IMR-90 (cell line): ENCODE measurements at regions not wholly inside any gene's neighbourhood (a gene's known extent, or its start where the extent isn't known, plus 50 kb on each side); places are given as distances from the start of the nearest gene placed in this dataset.

Source experiments
- ATAC-seq: fragments of 200-7000 bp; cut with Tn5 transposase; 2 replicates; pipeline ENCODE4 v1.9.1; 2020; ENCODE audit warnings: low read depth, mild to moderate bottlenecking, moderate library complexity
- BruUV-seq: library from RNA; stranded (reverse); fragments of 400-500 nt; replicated peaks from 2 replicates; lab custom pipeline; 2021; lab: Mats Ljungman, UMichigan
- CTCF ChIA-PET: fragments of 300-600 bp; formaldehyde crosslinking; extraction: SDS; loops from one replicate; lab custom pipeline; 2021; ENCODE audit warnings: antibody characterized with exemption; lab: Yijun Ruan, JAX
- POLR2A ChIA-PET: fragments of 300-600 bp; sonication (Branson Sonifier 250); formaldehyde crosslinking; loops from one replicate; lab custom pipeline; 2022; ENCODE audit warnings: antibody characterized with exemption; ENCODE audit not compliant: unreplicated experiment; lab: Charles Lee
- DNase-seq: peaks from one replicate; pipeline ENCODE4 v3.0.0; 2013
- H2AFZ ChIP-seq: replicated peaks from 2 replicates; pipeline ENCODE3; 2013; ENCODE audit warnings: low read length, mild to moderate bottlenecking; ENCODE audit not compliant: poor library complexity
- H2AK5ac ChIP-seq: 2 replicates; pipeline ENCODE4 v1.6.1; 2013; ENCODE audit warnings: low read depth, low read length, inconsistent platforms
- H2AK9ac ChIP-seq: replicated peaks from 2 replicates; pipeline ENCODE3; 2013; ENCODE audit warnings: mild to moderate bottlenecking, low read depth, low read length, moderate library complexity; ENCODE audit not compliant: poor library complexity
- H2BK120ac ChIP-seq: 2 replicates; pipeline ENCODE4 v1.6.1; 2013; ENCODE audit warnings: low read depth, low read length, inconsistent platforms
- H2BK15ac ChIP-seq: 3 replicates; pipeline ENCODE4 v1.6.1; 2013; ENCODE audit warnings: low read depth, low read length, inconsistent platforms
- H2BK20ac ChIP-seq: 2 replicates; pipeline ENCODE4 v1.6.1; 2013; ENCODE audit warnings: low read depth, mild to moderate bottlenecking, inconsistent platforms, low read length, moderate library complexity
- H2BK5ac ChIP-seq: 2 replicates; pipeline ENCODE4 v1.6.1; 2013; ENCODE audit warnings: mild to moderate bottlenecking, low read depth, low read length, inconsistent platforms; ENCODE audit not compliant: poor library complexity, severe bottlenecking
- H3K14ac ChIP-seq: replicated peaks from 2 replicates; pipeline ENCODE4 v1.6.1; 2013; ENCODE audit warnings: low read depth, low read length, inconsistent platforms
- H3K18ac ChIP-seq: 2 replicates; pipeline ENCODE4 v1.6.1; 2013; ENCODE audit warnings: low read depth, low read length, control low read depth
- H3K23ac ChIP-seq: 2 replicates; pipeline ENCODE4 v1.6.1; 2013; ENCODE audit warnings: low read depth, low read length, inconsistent platforms
- H3K27ac ChIP-seq: 2 replicates; pipeline ENCODE4 v1.5.1; 2013; ENCODE audit warnings: mild to moderate bottlenecking, control low read depth, low read length; ENCODE audit not compliant: insufficient read depth
- H3K27me3 ChIP-seq: 2 replicates; pipeline ENCODE4 v1.6.1; 2013; ENCODE audit warnings: low read length; ENCODE audit not compliant: control insufficient read depth, insufficient read depth
- H3K36me3 ChIP-seq: 2 replicates; pipeline ENCODE4 v1.6.1; 2013; ENCODE audit warnings: low read length, mixed read lengths; ENCODE audit not compliant: control insufficient read depth, insufficient read depth
- H3K4ac ChIP-seq: 2 replicates; pipeline ENCODE4 v1.6.1; 2013; ENCODE audit warnings: low read depth, low read length, inconsistent platforms
- H3K4me1 ChIP-seq: 2 replicates; pipeline ENCODE4 v1.6.1; 2013; ENCODE audit warnings: low read length, mixed read lengths; ENCODE audit not compliant: control insufficient read depth, insufficient read depth
- H3K4me2 ChIP-seq: 2 replicates; pipeline ENCODE4 v1.6.1; 2013; ENCODE audit warnings: low read depth, mild to moderate bottlenecking, control low read depth, low read length, moderate library complexity
- H3K4me3 ChIP-seq: 2 replicates; pipeline ENCODE4 v1.5.1; 2013; ENCODE audit warnings: low read depth, mild to moderate bottlenecking, control low read depth, low read length, moderate library complexity; ENCODE audit not compliant: insufficient read depth
- H3K56ac ChIP-seq: 2 replicates; pipeline ENCODE4 v1.6.1; 2013; ENCODE audit warnings: low read length, inconsistent platforms; ENCODE audit not compliant: insufficient read depth; ENCODE audit errors: extremely low read depth
- H3K79me1 ChIP-seq, 2 experiments: 2 replicates each; pipeline ENCODE4 v1.6.1; 2013; ENCODE audit warnings: low read length in 2 of 2, inconsistent platforms in 1 of 2, low read depth in 1 of 2
- H3K9ac ChIP-seq: 2 replicates; pipeline ENCODE4 v1.6.1; 2013; ENCODE audit warnings: low read depth, low read length, control low read depth
- H3K9me1 ChIP-seq: 2 replicates; pipeline ENCODE4 v1.6.1; 2013; ENCODE audit warnings: low read length, inconsistent platforms; ENCODE audit not compliant: insufficient read depth
- H3K9me3 ChIP-seq: 2 replicates; pipeline ENCODE4 v1.6.1; 2013; ENCODE audit warnings: low read length; ENCODE audit not compliant: control insufficient read depth, insufficient read depth
- H4K20me1 ChIP-seq: 2 replicates; pipeline ENCODE4 v1.6.1; 2013; ENCODE audit warnings: low read length, inconsistent platforms; ENCODE audit not compliant: insufficient read depth
- H4K5ac ChIP-seq: 2 replicates; pipeline ENCODE4 v1.6.1; 2013; ENCODE audit warnings: mild to moderate bottlenecking, low read depth, low read length, control low read depth
- H4K8ac ChIP-seq, 2 experiments: 2 replicates each; pipeline ENCODE4 v1.6.1; 2013; ENCODE audit warnings: low read depth in 2 of 2, low read length in 2 of 2, control low read depth in 1 of 2, inconsistent platforms in 1 of 2
- H4K91ac ChIP-seq: 2 replicates; pipeline ENCODE4 v1.6.1; 2013; ENCODE audit warnings: low read depth, low read length, inconsistent platforms; ENCODE audit not compliant: insufficient read depth
- BHLHE40 ChIP-seq: fragments of 150-350 bp; IDR thresholded peaks from 2 replicates; pipeline ENCODE4 v1.6.1; 2016; ENCODE audit warnings: mild to moderate bottlenecking, low read depth, low read length
- CEBPB ChIP-seq: IDR thresholded peaks from 2 replicates; pipeline ENCODE4 v1.6.1; 2012; ENCODE audit warnings: low read depth, low read length, improper control_type of control experiment
- CHD1 ChIP-seq: IDR thresholded peaks from 2 replicates; pipeline ENCODE4 v1.6.1; 2012; ENCODE audit warnings: low read depth, low read length, improper control_type of control experiment
- ELK1 ChIP-seq: fragments of 150-350 bp; IDR thresholded peaks from 2 replicates; pipeline ENCODE4 v1.6.1; 2016; ENCODE audit warnings: low read depth, mild to moderate bottlenecking, low read length, moderate library complexity, borderline replicate concordance
- FOS ChIP-seq: fragments of 150-350 bp; IDR thresholded peaks from 2 replicates; pipeline ENCODE4 v1.6.1; 2016; ENCODE audit warnings: low read depth, low read length
- MXI1 ChIP-seq: IDR thresholded peaks from 2 replicates; pipeline ENCODE4 v1.6.1; 2012; ENCODE audit warnings: low read depth, mild to moderate bottlenecking, low read length, moderate library complexity, borderline replicate concordance
- NFE2L2 ChIP-seq: fragments of 150-350 bp; IDR thresholded peaks from 2 replicates; pipeline ENCODE4 v1.6.1; 2016; ENCODE audit warnings: low read depth, mild to moderate bottlenecking, low read length
- RAD21 ChIP-seq: IDR thresholded peaks from 2 replicates; pipeline ENCODE4 v1.6.1; 2012; ENCODE audit warnings: low read length, improper control_type of control experiment
- WGBS, 2 experiments: methylation state at CpG; one replicate each; pipeline versions ENCODE4 v1.1.5 to v1.1.7; 2013; ENCODE audit warnings: missing lambda C conversion rate in 2 of 2; ENCODE audit not compliant: insufficient read length in 1 of 2; ENCODE audit errors: extremely low coverage in 2 of 2; 5-methylcytosine and 5-hydroxymethylcytosine counted together
- dilution Hi-C: fragments of 300-500 bp; cut with HindIII; formaldehyde crosslinking; loops from one replicate; pipeline ENCODE4 v1.14.3; 2018; ENCODE audit warnings: low sequenced_read_pairs; ENCODE audit not compliant: unreplicated experiment
- in situ Hi-C: fragments of 300-500 bp; cut with MboI; formaldehyde crosslinking; loops from 3 replicates; pipeline ENCODE4 v1.14.3; 2019; ENCODE audit warnings: low sequenced_read_pairs, inconsistent platforms, mixed read lengths
- intact Hi-C: fragments of 100-400 bp; cut with micrococcal nuclease; formaldehyde crosslinking; loops from 2 replicates; pipeline ENCODE4 v1.10.0; 2022

- Histone ChIP-seq H3K4me3 (peak overlapping the region; percentile 8; the same call in 1 of the 2 replicates), H4K5ac (no peak overlapping the region), H3K4me1 (no peaks in the 10 kb centered on the region; the same call in 1 of the 2 replicates), H2AFZ (peak overlapping the region; percentile 69), H3K27ac (peak overlapping the region; percentile 5; the same call in 1 of the 2 replicates), H2BK20ac (no peak overlapping the region), H2BK15ac (peak overlapping the region; percentile 15; the same call in 1 of the 3 replicates), H3K18ac (no peak overlapping the region), H3K9ac (no peak overlapping the region), H3K23ac (no peak overlapping the region), H3K9me3 (no peaks in the 10 kb centered on the region), H3K4ac (no peak overlapping the region; the same call in 1 of the 2 replicates), H4K20me1 (no peaks in the 10 kb centered on the region), H2BK120ac (no peak overlapping the region), H2AK9ac (no peak overlapping the region), H4K91ac (peak overlapping the region; percentile 39; the same call in 1 of the 2 replicates), H3K79me1 (no peaks in the 10 kb centered on the region), H2AK5ac (no peak overlapping the region), H2BK5ac (no peak overlapping the region), H3K36me3 (no peaks in the 10 kb centered on the region), H3K4me2 (peak overlapping the region; percentile 16), H3K14ac (peak overlapping the region; percentile 6; the same call in 1 of the 2 replicates), H3K9me1 (no peaks in the 10 kb centered on the region), H3K27me3 (no peaks in the 10 kb centered on the region), H3K56ac (no peak overlapping the region), H4K8ac (peak overlapping the region in 1 of 2 experiments; percentile 4; a peak in 1 of 4 replicates)
- CTCF ChIA-PET = interaction anchor here (1.2 to 1.4 kb wide), 2 partner anchors 11 to 40 kb away, joined by 3 to 4 read pairs; no protein-coding TSS in a partner anchor
- ATAC-seq (peak; percentile 77), DNase-seq (peak; percentile 55)
- BruUV-seq = no TSS peak
- POLR2A ChIA-PET = interaction anchor here (0.6 kb wide), 1 partner anchor 431 kb away, joined by 9 read pairs; no protein-coding TSS in a partner anchor
- dilution Hi-C loops (no loop called here), intact Hi-C loops (no loop called here), in situ Hi-C loops (no loop called here)
- TF ChIP-seq ELK1 = no peak
- no peak for TF ChIP-seq FOS
- no peak for TF ChIP-seq BHLHE40
- no peak for TF ChIP-seq NFE2L2
- no peak for TF ChIP-seq CHD1
- no peak for TF ChIP-seq MXI1
- TF ChIP-seq CEBPB = no peak
- TF ChIP-seq RAD21 = no peak
- 36% methylated on average over 4 of the region's 10 CpGs; no CpG with 5 or more reads in 1 of the 2 experiments for WGBS, 2 experiments
Measured at GRCh38 chr2:160952464-160953254, 207.6 kb upstream of the TANK start.
